HEK293 (cell line): ENCODE measurements at regions not wholly inside any gene's neighbourhood (a gene's known extent, or its start where the extent isn't known, plus 50 kb on each side); places are given as distances from the start of the nearest gene placed in this dataset.

ENCODE experiments used
- GLI4 ChIP-seq: fragments of 450-650 bp; formaldehyde crosslinking; IDR thresholded peaks from 2 replicates; pipeline ENCODE4 v1.5.1; 2016; ENCODE audit warnings: missing biosample characterization, missing genetic modification characterization
- KLF1 ChIP-seq: fragments of 450-650 bp; formaldehyde crosslinking; IDR thresholded peaks from 2 replicates; pipeline ENCODE4 v1.5.1; 2016; ENCODE audit warnings: missing biosample characterization, missing genetic modification characterization
- KLF10 ChIP-seq: fragments of 450-650 bp; IDR thresholded peaks from 2 replicates; pipeline ENCODE4 v1.5.1; 2018; ENCODE audit warnings: missing biosample characterization, mild to moderate bottlenecking, missing genetic modification characterization
- TRIM28 ChIP-seq: IDR thresholded peaks from 2 replicates; pipeline ENCODE4 v1.6.1; 2011; ENCODE audit warnings: low read length, control low read depth, borderline replicate concordance
- ZBTB21 ChIP-seq: fragments of 450-650 bp; formaldehyde crosslinking; IDR thresholded peaks from 2 replicates; pipeline ENCODE4 v1.5.1; 2017; ENCODE audit warnings: missing biosample characterization, missing genetic modification characterization
- ZFP69B ChIP-seq: fragments of 450-650 bp; formaldehyde crosslinking; IDR thresholded peaks from 2 replicates; pipeline ENCODE4 v1.5.1; 2016; ENCODE audit warnings: missing biosample characterization, missing genetic modification characterization
- ZNF548 ChIP-seq: fragments of 450-650 bp; formaldehyde crosslinking; IDR thresholded peaks from 2 replicates; pipeline ENCODE4 v1.5.1; 2016; ENCODE audit warnings: missing biosample characterization, missing genetic modification characterization
- ZNF610 ChIP-seq: fragments of 450-650 bp; formaldehyde crosslinking; IDR thresholded peaks from 2 replicates; pipeline ENCODE4 v1.5.1; 2016; ENCODE audit warnings: missing biosample characterization, missing genetic modification characterization, borderline replicate concordance
- ZNF660 ChIP-seq: fragments of 450-650 bp; IDR thresholded peaks from 2 replicates; pipeline ENCODE4 v1.5.1; 2018; ENCODE audit warnings: missing biosample characterization, mild to moderate bottlenecking, missing genetic modification characterization
- ZNF707 ChIP-seq: fragments of 450-650 bp; formaldehyde crosslinking; IDR thresholded peaks from 2 replicates; pipeline ENCODE4 v1.5.1; 2016; ENCODE audit warnings: missing biosample characterization, missing genetic modification characterization
- TF ChIP-seq, protein P1 (sequence below): fragments of 450-650 bp; formaldehyde crosslinking; IDR thresholded peaks from 2 replicates; pipeline ENCODE4 v1.5.1; 2016; ENCODE audit warnings: missing biosample characterization, missing genetic modification characterization
- TF ChIP-seq, protein P2 (sequence below): fragments of 450-650 bp; formaldehyde crosslinking; IDR thresholded peaks from 2 replicates; pipeline ENCODE4 v1.5.1; 2016; ENCODE audit warnings: missing biosample characterization, missing genetic modification characterization
- TF ChIP-seq, protein P3 (sequence below): IDR thresholded peaks from 2 replicates; pipeline ENCODE4 v1.6.1; 2011; ENCODE audit warnings: mild to moderate bottlenecking, low read depth, low read length, borderline replicate concordance

GRCh38 chr6:77097940-77098339, 365.4 kb downstream of the HTR1B start:
- TF ChIP-seq, protein P1, sequence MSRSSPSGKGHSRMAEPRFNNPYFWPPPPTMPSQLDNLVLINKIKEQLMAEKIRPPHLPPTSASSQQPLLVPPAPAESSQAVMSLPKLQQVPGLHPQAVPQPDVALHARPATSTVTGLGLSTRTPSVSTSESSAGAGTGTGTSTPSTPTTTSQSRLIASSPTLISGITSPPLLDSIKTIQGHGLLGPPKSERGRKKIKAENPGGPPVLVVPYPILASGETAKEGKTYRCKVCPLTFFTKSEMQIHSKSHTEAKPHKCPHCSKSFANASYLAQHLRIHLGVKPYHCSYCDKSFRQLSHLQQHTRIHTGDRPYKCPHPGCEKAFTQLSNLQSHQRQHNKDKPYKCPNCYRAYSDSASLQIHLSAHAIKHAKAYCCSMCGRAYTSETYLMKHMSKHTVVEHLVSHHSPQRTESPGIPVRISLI, result no peak
- TF ChIP-seq KLF1 (tag by site-specific recombination) (no peak), KLF10 (tag by site-specific recombination) (no peak), ZNF548 (tag by site-specific recombination) (no peak), ZNF610 (tag by site-specific recombination) (no peak), GLI4 (tag by site-specific recombination) (no peak), ZBTB21 (tag by site-specific recombination) (no peak), ZNF707 (tag by site-specific recombination) (no peak), TRIM28 (no peak), ZFP69B (tag by site-specific recombination) (no peak), ZNF660 (tag by site-specific recombination) (no peak)
- TF ChIP-seq, protein P2, sequence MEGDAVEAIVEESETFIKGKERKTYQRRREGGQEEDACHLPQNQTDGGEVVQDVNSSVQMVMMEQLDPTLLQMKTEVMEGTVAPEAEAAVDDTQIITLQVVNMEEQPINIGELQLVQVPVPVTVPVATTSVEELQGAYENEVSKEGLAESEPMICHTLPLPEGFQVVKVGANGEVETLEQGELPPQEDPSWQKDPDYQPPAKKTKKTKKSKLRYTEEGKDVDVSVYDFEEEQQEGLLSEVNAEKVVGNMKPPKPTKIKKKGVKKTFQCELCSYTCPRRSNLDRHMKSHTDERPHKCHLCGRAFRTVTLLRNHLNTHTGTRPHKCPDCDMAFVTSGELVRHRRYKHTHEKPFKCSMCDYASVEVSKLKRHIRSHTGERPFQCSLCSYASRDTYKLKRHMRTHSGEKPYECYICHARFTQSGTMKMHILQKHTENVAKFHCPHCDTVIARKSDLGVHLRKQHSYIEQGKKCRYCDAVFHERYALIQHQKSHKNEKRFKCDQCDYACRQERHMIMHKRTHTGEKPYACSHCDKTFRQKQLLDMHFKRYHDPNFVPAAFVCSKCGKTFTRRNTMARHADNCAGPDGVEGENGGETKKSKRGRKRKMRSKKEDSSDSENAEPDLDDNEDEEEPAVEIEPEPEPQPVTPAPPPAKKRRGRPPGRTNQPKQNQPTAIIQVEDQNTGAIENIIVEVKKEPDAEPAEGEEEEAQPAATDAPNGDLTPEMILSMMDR (tag by site-specific recombination), result no peak
- TF ChIP-seq, protein P3, sequence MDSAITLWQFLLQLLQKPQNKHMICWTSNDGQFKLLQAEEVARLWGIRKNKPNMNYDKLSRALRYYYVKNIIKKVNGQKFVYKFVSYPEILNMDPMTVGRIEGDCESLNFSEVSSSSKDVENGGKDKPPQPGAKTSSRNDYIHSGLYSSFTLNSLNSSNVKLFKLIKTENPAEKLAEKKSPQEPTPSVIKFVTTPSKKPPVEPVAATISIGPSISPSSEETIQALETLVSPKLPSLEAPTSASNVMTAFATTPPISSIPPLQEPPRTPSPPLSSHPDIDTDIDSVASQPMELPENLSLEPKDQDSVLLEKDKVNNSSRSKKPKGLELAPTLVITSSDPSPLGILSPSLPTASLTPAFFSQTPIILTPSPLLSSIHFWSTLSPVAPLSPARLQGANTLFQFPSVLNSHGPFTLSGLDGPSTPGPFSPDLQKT, result no peak
